H1 (cell line): ENCODE measurements at regions not wholly inside any gene's neighbourhood (a gene's known extent, or its start where the extent isn't known, plus 50 kb on each side); places are given as distances from the start of the nearest gene placed in this dataset.

ENCODE experiments used
- CTCF ChIA-PET: fragments of 300-600 bp; sonication (Branson Sonifier 250); formaldehyde crosslinking; loops from one replicate; lab custom pipeline; 2021; ENCODE audit not compliant: partially characterized antibody; lab: Charles Lee
- POLR2A ChIA-PET: fragments of 300-600 bp; sonication (Branson Sonifier 250); formaldehyde crosslinking; loops from one replicate; lab custom pipeline; 2021; ENCODE audit warnings: inconsistent platforms; ENCODE audit not compliant: partially characterized antibody; lab: Charles Lee
- DNase-seq, 2 experiments: peaks; one replicate each; pipeline versions ENCODE4 v3.0.0 to v3.0.0-alpha.2; 2010 to 2022; ENCODE audit warnings: low spot score in 2 of 2, low read depth in 1 of 2, mixed read lengths in 1 of 2
- FAIRE-seq: peaks from 2 replicates; lab custom pipeline; 2011; peaks lifted over from hg19 to GRCh38; lab: Jason Lieb, UNC
- H2AFZ ChIP-seq: 2 replicates; pipeline ENCODE4 v1.8.1; 2012; ENCODE audit warnings: low read length, inconsistent platforms
- H2AK5ac ChIP-seq: 2 replicates; pipeline ENCODE4 v1.6.1; 2013; ENCODE audit warnings: low read depth, low read length
- H2BK120ac ChIP-seq: replicated peaks from 2 replicates; pipeline ENCODE3; 2013; ENCODE audit warnings: low read depth, low read length, inconsistent platforms
- H2BK12ac ChIP-seq: 2 replicates; pipeline ENCODE4 v1.6.1; 2013; ENCODE audit warnings: low read depth, low read length
- H2BK15ac ChIP-seq: 2 replicates; pipeline ENCODE4 v1.6.1; 2013; ENCODE audit warnings: low read length
- H2BK20ac ChIP-seq: 2 replicates; pipeline ENCODE4 v1.6.1; 2013; ENCODE audit warnings: low read length
- H2BK5ac ChIP-seq: 2 replicates; pipeline ENCODE4 v1.6.1; 2013; ENCODE audit warnings: low read depth, low read length
- H3K14ac ChIP-seq: 2 replicates; pipeline ENCODE4 v1.6.1; 2013; ENCODE audit warnings: inconsistent platforms; ENCODE audit not compliant: insufficient read length
- H3K18ac ChIP-seq: 2 replicates; pipeline ENCODE4 v1.6.1; 2013; ENCODE audit warnings: low read length; ENCODE audit errors: extremely low read depth
- H3K23ac ChIP-seq: 2 replicates; pipeline ENCODE4 v1.6.1; 2013; ENCODE audit warnings: inconsistent platforms; ENCODE audit not compliant: insufficient read length
- H3K23me2 ChIP-seq: 2 replicates; pipeline ENCODE4 v1.6.1; 2013; ENCODE audit warnings: low read depth, low read length
- H3K27ac ChIP-seq: 2 replicates; pipeline ENCODE4 v1.6.1; 2011; ENCODE audit warnings: low read depth, low read length, inconsistent platforms
- H3K27me3 ChIP-seq, 4 experiments: replicated peaks in 1 of 4; 1 replicate in 1 of 4; 2 replicates in 3 of 4; pipeline versions ENCODE4 v1.6.1 to v1.8.1; 2011 to 2013; ENCODE audit warnings: low read length in 3 of 4, mild to moderate bottlenecking in 3 of 4, inconsistent platforms in 2 of 4, mixed read lengths in 2 of 4, moderate library complexity in 1 of 4; ENCODE audit not compliant: control insufficient read depth in 3 of 4, insufficient read depth in 3 of 4; ENCODE audit errors: extremely low read depth in 1 of 4
- H3K36me3 ChIP-seq, 4 experiments: 2 replicates each; pipeline versions ENCODE4 v1.6.1 to v1.8.1; 2011 to 2013; ENCODE audit warnings: mild to moderate bottlenecking in 4 of 4, low read length in 3 of 4, moderate library complexity in 2 of 4, control low read depth in 1 of 4, inconsistent platforms in 1 of 4; ENCODE audit not compliant: insufficient read depth in 4 of 4, control insufficient read depth in 2 of 4
- H3K4ac ChIP-seq: replicated peaks from 2 replicates; pipeline ENCODE3; 2013; ENCODE audit warnings: low read length, low read depth, mixed read lengths, inconsistent platforms; ENCODE audit not compliant: insufficient read length
- H3K4me1 ChIP-seq, 4 experiments: replicated peaks in 1 of 4; 1 replicate in 1 of 4; 2 replicates in 3 of 4; pipeline versions ENCODE4 v1.6.1 to v1.8.1; 2011 to 2013; ENCODE audit warnings: low read length in 3 of 4, inconsistent platforms in 2 of 4, mixed read lengths in 1 of 4; ENCODE audit not compliant: insufficient read depth in 4 of 4, control insufficient read depth in 3 of 4
- H3K4me2 ChIP-seq, 2 experiments: 2 replicates each; pipeline versions ENCODE4 v1.6.1 to v1.8.1; 2011 to 2013; ENCODE audit warnings: low read depth in 2 of 2, low read length in 2 of 2, control low read depth in 1 of 2, inconsistent platforms in 1 of 2, mild to moderate bottlenecking in 1 of 2; ENCODE audit not compliant: insufficient read depth in 1 of 2
- H3K4me3 ChIP-seq, 4 experiments: fragments of 200-600, 300-600 bp in 1 of 4; sonication (generic), shearing (Covaris generic), sonication (Bioruptor Twin) in 1 of 4; 2 replicates each; pipeline versions ENCODE4 v1.5.1 to v1.8.1; 2011 to 2016; ENCODE audit warnings: low read length in 4 of 4, low read depth in 3 of 4, control low read depth in 2 of 4, inconsistent platforms in 2 of 4, mild to moderate bottlenecking in 2 of 4, mixed read lengths in 1 of 4, moderate library complexity in 1 of 4; ENCODE audit not compliant: insufficient read depth in 2 of 4; ENCODE audit errors: extremely low read depth in 1 of 4
- H3K56ac ChIP-seq: replicated peaks from 2 replicates; pipeline ENCODE3; 2013; ENCODE audit warnings: low read depth, mild to moderate bottlenecking, mixed read lengths, low read length, inconsistent platforms; ENCODE audit not compliant: insufficient read length
- H3K79me1 ChIP-seq: 2 replicates; pipeline ENCODE4 v1.6.1; 2013; ENCODE audit warnings: low read depth, low read length, control low read depth
- H3K79me2 ChIP-seq, 2 experiments: 2 replicates each; pipeline versions ENCODE4 v1.6.1 to v1.8.1; 2012 to 2013; ENCODE audit warnings: low read length in 2 of 2, mild to moderate bottlenecking in 2 of 2, inconsistent platforms in 1 of 2; ENCODE audit not compliant: insufficient read depth in 2 of 2, control insufficient read depth in 1 of 2
- H3K9ac ChIP-seq, 4 experiments: replicated peaks in 1 of 4; 1 replicate in 1 of 4; 2 replicates in 3 of 4; pipeline versions ENCODE4 v1.6.1 to v1.8.1; 2011 to 2013; ENCODE audit warnings: low read depth in 3 of 4, low read length in 3 of 4, control low read depth in 2 of 4, mild to moderate bottlenecking in 2 of 4, moderate library complexity in 2 of 4, inconsistent platforms in 1 of 4; ENCODE audit errors: extremely low read depth in 1 of 4
- H3K9me3 ChIP-seq, 2 experiments: 2 replicates each; pipeline versions ENCODE4 v1.6.1 to v1.8.1; 2012 to 2013; ENCODE audit warnings: mild to moderate bottlenecking in 2 of 2, moderate library complexity in 2 of 2, control low read depth in 1 of 2, inconsistent platforms in 1 of 2, low read depth in 1 of 2, low read length in 1 of 2, mixed read lengths in 1 of 2; ENCODE audit not compliant: insufficient read depth in 2 of 2
- H4K20me1 ChIP-seq, 2 experiments: replicated peaks in 1 of 2; 2 replicates each; pipeline versions ENCODE3 to v1.8.1; 2011 to 2013; ENCODE audit warnings: inconsistent platforms in 2 of 2, low read length in 2 of 2, mild to moderate bottlenecking in 1 of 2; ENCODE audit not compliant: insufficient read depth in 2 of 2, control insufficient read depth in 1 of 2
- H4K5ac ChIP-seq: 2 replicates; pipeline ENCODE4 v1.6.1; 2013; ENCODE audit warnings: low read length, low read depth, mixed read lengths, inconsistent platforms; ENCODE audit not compliant: insufficient read length
- H4K8ac ChIP-seq: 2 replicates; pipeline ENCODE4 v1.8.0; 2013; ENCODE audit warnings: mild to moderate bottlenecking, moderate library complexity, low read length, inconsistent platforms; ENCODE audit not compliant: insufficient read depth; ENCODE audit errors: extremely low read depth
- H4K91ac ChIP-seq: replicated peaks from 2 replicates; pipeline ENCODE3; 2013; ENCODE audit warnings: low read length, mixed read lengths, inconsistent platforms; ENCODE audit not compliant: insufficient read length
- BRCA1 ChIP-seq: IDR thresholded peaks from 2 replicates; pipeline ENCODE4 v1.6.1; 2012; ENCODE audit warnings: low read depth, low read length, improper control_type of control experiment
- CHD2 ChIP-seq: IDR thresholded peaks from 2 replicates; pipeline ENCODE4 v1.6.1; 2012; ENCODE audit warnings: low read length, improper control_type of control experiment
- SAP30 ChIP-seq: fragments of 300-600 bp; sonication (generic); IDR thresholded peaks from 2 replicates; pipeline ENCODE4 v1.7.1; 2012; ENCODE audit warnings: low read length, moderate library complexity, mild to moderate bottlenecking, inconsistent platforms; ENCODE audit not compliant: insufficient read depth, insufficient replicate concordance
- SP4 ChIP-seq: IDR thresholded peaks from 2 replicates; pipeline ENCODE4 v1.6.1; 2012; ENCODE audit warnings: low read length, inconsistent platforms
- USF2 ChIP-seq: IDR thresholded peaks from 2 replicates; pipeline ENCODE4 v1.6.1; 2011; ENCODE audit warnings: low read length, improper control_type of control experiment
- WGBS, 2 experiments: shearing (Covaris generic) in 1 of 2; methylation state at CpG; one replicate each; pipeline versions ENCODE4 v1.1.6 to v1.1.7; 2013 to 2015; ENCODE audit warnings: low lambda C conversion rate in 2 of 2, mixed read lengths in 2 of 2, inconsistent platforms in 1 of 2, low coverage in 1 of 2, missing lambda C conversion rate in 1 of 2; ENCODE audit not compliant: insufficient replicate concordance in 2 of 2, insufficient coverage in 1 of 2, insufficient read length in 1 of 2; ENCODE audit errors: extremely low coverage in 1 of 2, missing lambda C conversion rate in 1 of 2; 5-methylcytosine and 5-hydroxymethylcytosine counted together

- H3K9ac ChIP-seq, result no peak overlapping the region
- H3K36me3 ChIP-seq, result no peaks in the 10 kb centered on the region
- no peak overlapping the region for H3K27ac ChIP-seq
- H3K23ac ChIP-seq, result no peak overlapping the region
- H3K56ac ChIP-seq, result no peak overlapping the region
- H3K27me3 ChIP-seq, result no peaks in the 10 kb centered on the region
- no peak overlapping the region for H4K8ac ChIP-seq
- H4K91ac ChIP-seq, result no peak overlapping the region
- no peaks in the 10 kb centered on the region for H4K20me1 ChIP-seq
- H2AFZ ChIP-seq, result no peak overlapping the region
- ChIA-PET POLR2A (no interaction called here), CTCF (no interaction called here)
- TF ChIP-seq BRCA1, result no peak
- TF ChIP-seq CHD2, result no peak
- TF ChIP-seq SAP30, result no peak
- TF ChIP-seq SP4, result no peak
- no peak for TF ChIP-seq USF2
- DNase-seq, result no peak
- WGBS, 2 experiments, result 87% methylated on average over 4 of the region's 4 CpGs; no CpG with 5 or more reads in 1 of the 2 experiments
- H4K5ac ChIP-seq, result no peak overlapping the region
- no peak overlapping the region for H2AK5ac ChIP-seq
- H3K79me1 ChIP-seq, result no peaks in the 10 kb centered on the region
- H2BK120ac ChIP-seq, result no peak overlapping the region
- H3K4ac ChIP-seq, result no peak overlapping the region
- H3K79me2 ChIP-seq, result no peaks in the 10 kb centered on the region
- H3K18ac ChIP-seq, result no peak overlapping the region
- no peaks in the 10 kb centered on the region for H3K9me3 ChIP-seq
- H2BK5ac ChIP-seq, result no peak overlapping the region
- H3K14ac ChIP-seq, result no peak overlapping the region
- no peaks in the 10 kb centered on the region for H3K4me1 ChIP-seq
- no peak overlapping the region for H2BK20ac ChIP-seq
- no peaks in the 10 kb centered on the region for H3K23me2 ChIP-seq
- no peak for FAIRE-seq
- H3K4me3 ChIP-seq, result no peak overlapping the region
- no peak overlapping the region for H2BK15ac ChIP-seq
- no peak overlapping the region for H3K4me2 ChIP-seq
- H2BK12ac ChIP-seq, result no peak overlapping the region
These were observed 68.3 kb upstream of the CTSC start for GRCh38 chr11:88405853-88406252.
